Osteoblast (primary cell): ENCODE measurements at regions not wholly inside any gene's neighbourhood (a gene's known extent, or its start where the extent isn't known, plus 50 kb on each side); places are given as distances from the start of the nearest gene placed in this dataset.

Source experiments
- DNase-seq: peaks from one replicate; pipeline ENCODE4 v3.0.0; 2011; ENCODE audit warnings: low spot score, mixed read lengths; ENCODE audit not compliant: insufficient read length; ENCODE audit errors: missing footprints
- H2AFZ ChIP-seq: 2 replicates; pipeline ENCODE4 v1.6.0; 2011; ENCODE audit warnings: mild to moderate bottlenecking, low read length
- H3K27ac ChIP-seq: 2 replicates; pipeline ENCODE4 v1.5.1; 2011; ENCODE audit warnings: mild to moderate bottlenecking, low read depth, low read length, moderate library complexity
- H3K27me3 ChIP-seq: 2 replicates; pipeline ENCODE4 v1.6.0; 2012; ENCODE audit warnings: mild to moderate bottlenecking, control low read depth, inconsistent platforms, low read length, moderate library complexity; ENCODE audit not compliant: insufficient read depth
- H3K36me3 ChIP-seq: 2 replicates; pipeline ENCODE4 v1.5.1; 2011; ENCODE audit warnings: mild to moderate bottlenecking, low read length, control low read depth, moderate library complexity; ENCODE audit not compliant: insufficient read depth
- H3K4me1 ChIP-seq: 2 replicates; pipeline ENCODE4 v1.5.1; 2011; ENCODE audit warnings: mild to moderate bottlenecking, low read length, control low read depth, moderate library complexity; ENCODE audit not compliant: insufficient read depth
- H3K4me2 ChIP-seq: 2 replicates; pipeline ENCODE4 v1.6.0; 2011; ENCODE audit warnings: mild to moderate bottlenecking, low read length; ENCODE audit not compliant: insufficient read depth
- H3K4me3 ChIP-seq: fragments of 200-600 bp; sonication (generic); 3 replicates; pipeline ENCODE4 v1.5.1; 2012; ENCODE audit warnings: mild to moderate bottlenecking, low read length, inconsistent platforms; ENCODE audit not compliant: insufficient read depth
- H3K79me2 ChIP-seq: 2 replicates; pipeline ENCODE4 v1.6.0; 2012; ENCODE audit warnings: mild to moderate bottlenecking, low read length, control low read depth, inconsistent platforms; ENCODE audit not compliant: insufficient read depth
- H3K9me3 ChIP-seq: 2 replicates; pipeline ENCODE4 v1.5.1; 2011; ENCODE audit warnings: low read depth, low read length, control low read depth
- H4K20me1 ChIP-seq: 2 replicates; pipeline ENCODE4 v1.6.0; 2012; ENCODE audit warnings: mild to moderate bottlenecking, low read length, control low read depth; ENCODE audit not compliant: insufficient read depth
- TF ChIP-seq, protein P1 (sequence below): IDR thresholded peaks from 2 replicates; pipeline ENCODE4 v1.5.1; 2011; ENCODE audit warnings: mild to moderate bottlenecking, low read depth, low read length, moderate library complexity; ENCODE audit errors: extremely low read depth

DNA sequence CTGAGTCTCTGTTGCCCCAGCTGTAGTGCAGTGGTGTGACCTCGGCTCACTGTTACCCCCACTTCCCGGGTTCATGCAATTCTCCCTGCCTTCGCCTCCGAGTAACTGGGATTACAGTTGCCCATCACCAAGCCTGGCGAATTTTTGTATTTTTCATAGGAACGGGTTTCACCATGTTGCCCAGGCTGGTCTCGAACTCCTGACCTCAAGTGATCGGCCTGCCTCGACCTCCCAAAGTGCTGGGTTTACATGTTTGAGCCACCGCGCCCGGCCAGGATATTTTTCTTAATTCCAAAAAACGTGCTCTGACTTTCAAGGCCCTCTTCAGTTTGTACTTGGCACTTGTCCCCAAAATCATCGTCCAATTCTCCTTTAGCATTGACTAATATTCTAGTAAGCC, 129.2 kb upstream of the EPHA5 start:
- Histone ChIP-seq H3K9me3 (no peaks in the 10 kb centered on the region), H3K4me1 (no peaks in the 10 kb centered on the region), H3K27me3 (no peaks in the 10 kb centered on the region), H3K4me2 (no peak overlapping the region), H3K4me3 (no peak overlapping the region), H3K79me2 (no peaks in the 10 kb centered on the region), H2AFZ (no peak overlapping the region), H3K36me3 (no peaks in the 10 kb centered on the region), H3K27ac (no peak overlapping the region), H4K20me1 (no peaks in the 10 kb centered on the region)
- no peak for DNase-seq
- TF ChIP-seq, protein P1, sequence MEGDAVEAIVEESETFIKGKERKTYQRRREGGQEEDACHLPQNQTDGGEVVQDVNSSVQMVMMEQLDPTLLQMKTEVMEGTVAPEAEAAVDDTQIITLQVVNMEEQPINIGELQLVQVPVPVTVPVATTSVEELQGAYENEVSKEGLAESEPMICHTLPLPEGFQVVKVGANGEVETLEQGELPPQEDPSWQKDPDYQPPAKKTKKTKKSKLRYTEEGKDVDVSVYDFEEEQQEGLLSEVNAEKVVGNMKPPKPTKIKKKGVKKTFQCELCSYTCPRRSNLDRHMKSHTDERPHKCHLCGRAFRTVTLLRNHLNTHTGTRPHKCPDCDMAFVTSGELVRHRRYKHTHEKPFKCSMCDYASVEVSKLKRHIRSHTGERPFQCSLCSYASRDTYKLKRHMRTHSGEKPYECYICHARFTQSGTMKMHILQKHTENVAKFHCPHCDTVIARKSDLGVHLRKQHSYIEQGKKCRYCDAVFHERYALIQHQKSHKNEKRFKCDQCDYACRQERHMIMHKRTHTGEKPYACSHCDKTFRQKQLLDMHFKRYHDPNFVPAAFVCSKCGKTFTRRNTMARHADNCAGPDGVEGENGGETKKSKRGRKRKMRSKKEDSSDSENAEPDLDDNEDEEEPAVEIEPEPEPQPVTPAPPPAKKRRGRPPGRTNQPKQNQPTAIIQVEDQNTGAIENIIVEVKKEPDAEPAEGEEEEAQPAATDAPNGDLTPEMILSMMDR, result no peak

DNA sequence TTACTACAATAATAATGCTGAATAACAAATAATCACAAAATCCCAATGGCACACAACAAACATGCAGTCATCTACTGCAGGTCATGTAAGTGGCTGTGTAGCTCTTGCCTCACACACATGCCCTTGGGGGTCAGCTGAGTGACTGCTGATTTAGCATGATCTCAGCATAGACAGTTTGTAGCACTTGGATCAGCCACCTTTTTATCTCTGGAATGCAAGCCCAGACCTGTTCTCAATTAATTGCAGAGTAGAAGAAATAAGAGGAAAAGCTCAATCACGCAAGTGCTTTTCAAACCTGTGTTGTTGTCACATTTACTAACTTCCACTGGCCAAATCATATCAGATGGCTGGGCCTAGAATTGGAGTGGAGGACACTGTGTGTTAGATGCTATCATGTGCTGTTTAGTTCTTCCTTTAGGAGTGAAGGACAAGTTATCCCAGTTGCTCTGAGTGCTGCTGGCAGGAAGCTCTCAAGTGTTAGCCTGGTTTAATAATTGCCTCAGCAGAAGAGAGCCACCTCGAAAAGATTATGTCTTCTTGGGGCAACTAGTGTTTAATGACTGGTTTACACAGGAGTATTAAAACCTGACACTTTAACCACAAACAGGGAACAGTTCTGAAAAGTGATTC, 128.3 kb upstream of the EPHA5 start:
- Histone ChIP-seq H2AFZ (no peak overlapping the region), H3K4me1 (no peaks in the 10 kb centered on the region)

DNA sequence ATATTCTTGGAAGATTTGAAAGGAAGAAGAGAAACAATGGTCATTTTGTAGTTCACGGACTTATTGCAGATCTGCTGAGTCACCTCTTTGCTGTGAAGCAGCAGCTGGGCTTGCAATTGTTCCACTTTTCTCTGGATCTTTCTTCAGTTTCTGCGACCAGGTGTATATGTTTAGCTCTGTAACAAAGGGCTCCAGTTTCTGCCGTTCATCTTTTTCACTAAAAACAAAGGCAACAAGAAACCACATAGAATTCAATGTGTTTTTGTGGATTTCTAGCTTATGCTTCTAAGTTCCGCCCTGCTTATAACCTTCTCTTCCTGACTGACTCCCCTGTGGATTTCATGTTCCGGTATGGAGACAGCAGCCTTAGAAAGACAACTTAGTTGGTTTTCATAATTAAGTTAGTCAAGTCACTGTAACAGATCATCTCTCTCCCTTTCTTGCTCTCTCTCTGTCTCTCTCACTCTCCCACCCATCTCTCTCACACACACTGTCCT, 121.6 kb upstream of the EPHA5 start:
- Histone ChIP-seq H3K79me2 (no peaks in the 10 kb centered on the region), H3K4me3 (peak overlapping the region; percentile 26), H3K27ac (no peak overlapping the region), H3K36me3 (no peaks in the 10 kb centered on the region), H2AFZ (peak overlapping the region; percentile 81), H3K9me3 (no peaks in the 10 kb centered on the region), H3K27me3 (no peaks in the 10 kb centered on the region), H3K4me2 (peak overlapping the region; percentile 68), H4K20me1 (no peaks in the 10 kb centered on the region), H3K4me1 (no peaks in the 10 kb centered on the region)
- TF ChIP-seq, protein P1, result no peak
- no peak for DNase-seq

More for the DNA sequence above, 128.3 kb upstream of the EPHA5 start:
- TF ChIP-seq, protein P1, result no peak
- Histone ChIP-seq H3K27ac (no peak overlapping the region), H3K27me3 (no peaks in the 10 kb centered on the region), H3K9me3 (no peaks in the 10 kb centered on the region), H4K20me1 (no peaks in the 10 kb centered on the region), H3K36me3 (no peaks in the 10 kb centered on the region), H3K79me2 (no peaks in the 10 kb centered on the region), H3K4me3 (no peak overlapping the region), H3K4me2 (no peak overlapping the region)
- DNase-seq, result no peak

DNA sequence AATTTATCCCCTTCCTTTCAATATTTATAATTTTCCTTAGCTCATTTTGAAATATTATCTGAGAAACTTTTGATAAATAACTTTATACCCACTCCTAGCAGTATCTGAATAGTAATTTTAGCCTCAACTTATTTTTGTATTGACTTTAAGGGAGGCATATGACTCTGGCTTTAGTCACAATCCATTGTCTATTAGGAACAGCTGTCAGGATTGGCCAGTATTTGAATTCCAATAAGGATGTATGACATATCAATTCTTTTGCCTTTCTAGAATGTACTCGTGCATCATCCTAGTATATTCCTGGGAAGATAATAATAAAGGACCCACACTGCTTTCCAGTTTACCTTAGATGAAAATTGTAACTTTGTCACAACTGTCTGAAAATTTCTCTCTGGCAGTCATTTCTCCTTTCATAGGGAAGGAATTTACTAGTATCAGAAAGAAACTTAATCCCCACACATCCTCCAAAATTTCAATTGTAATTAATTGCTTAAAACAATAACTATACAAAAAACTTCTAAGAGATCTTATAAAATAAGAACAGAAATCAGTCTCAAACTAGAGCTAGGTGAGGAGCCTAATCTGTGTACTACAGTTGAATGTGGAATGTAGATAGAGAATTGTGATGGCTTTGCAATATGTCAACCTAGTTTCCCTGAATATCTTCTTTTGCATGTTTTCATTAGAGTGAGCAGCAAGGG, 121.0 kb upstream of the EPHA5 start:
- peak overlapping the region; percentile 68 for H3K4me2 ChIP-seq
- H2AFZ ChIP-seq, result peak overlapping the region; percentile 81
- no peaks in the 10 kb centered on the region for H3K27me3 ChIP-seq

More for the DNA sequence above, 121.0 kb upstream of the EPHA5 start:
- Histone ChIP-seq H3K4me3 (peak overlapping the region; percentile 26), H3K79me2 (no peaks in the 10 kb centered on the region), H3K4me1 (no peaks in the 10 kb centered on the region), H4K20me1 (no peaks in the 10 kb centered on the region), H3K9me3 (no peaks in the 10 kb centered on the region), H3K27ac (no peak overlapping the region), H3K36me3 (no peaks in the 10 kb centered on the region)
- DNase-seq, result no peak
- TF ChIP-seq, protein P1, result no peak
